NCI-H1417 (cell line): ENCODE measurements at regions not wholly inside any gene's neighbourhood (a gene's known extent, or its start where the extent isn't known, plus 50 kb on each side); places are given as distances from the start of the nearest gene placed in this dataset.

Experiments used
- DNase-seq, 3 experiments: peaks; one replicate each; lab custom pipeline; 2025; lab: John Stamatoyannopoulos, UW

DNA sequence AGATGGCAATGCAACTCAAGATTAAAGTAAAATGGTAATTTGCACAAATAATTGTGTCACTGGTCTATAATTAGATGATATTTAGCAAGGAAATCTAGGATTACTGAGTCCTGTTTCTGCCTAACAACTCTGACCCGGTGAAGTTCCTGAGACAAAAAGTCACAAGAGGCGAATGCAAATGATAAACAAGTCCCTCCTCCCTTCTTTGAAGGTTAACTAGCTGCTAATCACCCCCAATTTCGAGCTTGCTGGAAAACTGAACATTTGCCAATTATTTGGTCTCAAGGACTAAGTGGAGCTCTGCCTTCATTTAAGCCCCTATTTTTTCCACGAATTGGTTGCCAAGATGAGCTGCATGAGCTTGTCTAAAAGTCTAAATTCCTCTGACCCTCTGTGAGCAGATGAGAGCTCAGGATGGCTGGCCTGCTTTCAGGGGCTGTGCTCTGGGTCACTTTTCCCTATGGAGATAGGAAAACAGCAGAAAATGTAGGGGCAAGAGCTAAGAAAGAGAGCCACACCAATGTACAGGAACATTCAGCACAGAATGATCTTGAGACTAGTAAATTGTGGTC lies 127.3 kb downstream of the MBL2 start:
- no peak for DNase-seq

GRCh38 chr10:52649511-52649910 lies 123.1 kb downstream of the MBL2 start:
- DNase-seq: no peak

GRCh38 chr10:52650873-52651272 lies 121.7 kb downstream of the MBL2 start:
- no peak for DNase-seq

DNA sequence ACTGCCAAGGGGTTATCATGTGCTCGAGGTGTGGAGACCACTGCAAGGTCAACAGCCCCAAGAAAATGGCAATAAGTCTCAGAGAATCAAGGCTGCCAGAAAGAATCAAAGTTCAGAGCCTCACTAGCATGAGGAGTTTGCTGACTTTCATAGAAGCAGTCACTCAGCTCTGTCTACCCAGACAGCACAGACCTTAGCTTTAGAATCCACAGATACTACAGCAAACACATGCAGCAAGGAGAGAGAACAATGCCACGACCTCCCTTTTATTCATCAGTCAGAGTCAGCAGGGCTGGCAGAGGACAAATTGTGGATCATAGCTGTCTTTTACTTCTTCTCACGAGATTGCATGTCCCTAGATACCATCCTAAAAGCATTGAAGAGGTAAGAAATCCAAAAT lies 121.3 kb downstream of the MBL2 start:
- no peak for DNase-seq

DNA sequence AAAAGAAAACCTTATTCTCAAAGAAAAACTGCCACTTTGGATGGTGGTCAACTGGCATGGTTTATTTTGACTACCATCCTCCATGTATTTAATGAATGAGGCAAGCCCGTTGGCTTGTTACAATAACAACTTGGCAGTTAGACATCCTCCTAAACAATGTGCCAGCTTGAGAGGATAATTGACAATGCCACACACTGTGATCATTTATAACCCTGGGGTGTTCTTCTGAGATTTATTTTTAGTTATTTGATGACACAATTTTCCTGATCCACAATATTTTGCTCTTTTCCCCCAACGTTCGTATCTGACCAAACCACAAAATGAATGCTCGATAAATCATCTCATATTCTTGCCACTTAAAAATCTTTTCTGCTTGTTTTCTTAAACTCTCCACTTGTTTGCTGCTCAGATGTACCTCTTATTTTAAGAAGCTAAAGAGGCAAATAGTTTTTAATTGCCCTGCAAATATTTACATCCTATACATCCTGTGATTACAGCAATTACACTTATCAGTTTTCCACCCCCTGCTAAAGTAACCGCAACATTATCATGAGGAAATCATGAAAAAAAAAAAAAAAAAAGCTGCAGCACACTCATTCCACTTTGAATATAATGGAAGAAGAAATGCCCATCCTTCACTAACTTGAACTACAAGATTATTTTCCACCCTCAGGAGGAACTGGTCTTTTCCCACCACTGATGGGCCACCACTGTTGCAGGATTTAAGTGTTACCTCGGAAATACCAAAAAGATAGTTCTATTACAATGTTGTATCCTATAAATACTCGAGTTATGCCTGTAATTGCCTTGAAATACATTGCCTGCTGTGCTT lies 119.9 kb downstream of the MBL2 start:
- DNase-seq: peak in 2 of 3 experiments; percentile 45 to 88

DNA sequence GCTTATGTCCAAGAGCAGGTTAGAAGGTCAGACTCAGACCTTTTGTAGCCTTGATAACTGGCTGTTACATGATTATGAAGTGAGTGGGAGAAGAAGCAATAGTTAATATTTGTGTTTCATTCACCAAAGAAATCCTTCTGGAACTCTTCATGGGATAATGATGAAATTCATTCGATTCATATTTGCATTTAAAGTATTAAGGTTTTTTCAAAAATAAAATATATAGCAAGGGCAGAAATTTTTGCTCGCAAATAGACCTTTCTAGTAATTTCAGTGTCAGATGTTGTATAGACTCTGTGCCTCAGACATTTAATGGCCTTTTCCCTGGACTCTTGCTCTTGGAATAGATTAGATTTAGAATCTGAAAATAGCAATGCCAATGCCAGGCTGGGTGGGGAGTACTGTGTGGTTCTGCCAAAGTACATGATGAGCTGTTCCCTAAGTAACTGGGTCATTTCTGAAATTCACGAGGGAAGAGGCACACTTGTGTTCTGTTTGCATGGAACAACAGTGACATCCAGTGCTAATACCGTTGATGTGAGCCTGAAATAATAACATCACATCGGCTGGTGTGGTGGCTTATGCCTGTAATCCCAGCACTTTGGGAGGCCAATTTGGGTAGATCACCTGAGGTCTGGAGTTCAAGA lies 119.2 kb downstream of the MBL2 start:
- peak in 1 of 3 experiments; percentile 25 for DNase-seq

GRCh38 chr10:52654201-52654600 lies 118.4 kb downstream of the MBL2 start:
- no peak for DNase-seq

GRCh38 chr10:52658112-52658511 lies 114.5 kb downstream of the MBL2 start:
- no peak for DNase-seq

DNA sequence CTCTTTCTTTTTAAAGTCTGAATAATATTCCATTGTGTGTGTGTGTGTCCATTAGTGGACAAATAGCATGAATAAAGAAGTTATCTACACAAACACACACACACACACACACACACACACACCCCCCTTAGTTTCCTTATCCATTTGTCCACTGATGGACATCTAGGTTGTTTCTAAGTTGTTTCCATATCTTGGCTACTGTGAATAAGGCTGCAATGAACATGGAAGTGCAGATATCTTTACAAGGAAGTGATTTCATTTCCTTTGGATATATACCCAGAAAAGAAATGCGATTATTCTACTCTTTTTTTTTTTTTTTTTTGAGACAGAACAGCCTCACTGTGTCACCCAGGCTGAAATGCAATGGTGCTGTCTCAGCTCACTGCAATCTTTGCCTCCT lies 113.5 kb downstream of the MBL2 start:
- DNase-seq: no peak

DNA sequence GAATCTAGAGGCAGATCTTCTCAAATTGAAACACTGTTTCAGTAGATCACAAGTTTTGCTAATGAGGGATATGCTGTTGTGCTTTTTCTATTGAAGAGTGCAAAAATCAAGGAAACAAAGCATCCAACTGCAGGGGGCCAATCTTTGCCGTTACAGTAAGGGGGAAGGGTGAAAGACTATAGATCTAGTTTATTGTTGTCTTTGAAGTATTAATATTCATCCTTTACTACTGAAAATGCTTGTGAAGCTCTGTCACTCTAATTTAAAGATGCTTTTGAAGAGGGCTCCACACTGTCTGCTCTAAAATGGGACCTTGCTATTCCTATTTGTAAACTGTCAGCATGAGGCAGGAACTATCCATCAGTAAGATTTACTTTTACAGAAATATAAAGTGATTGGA lies 110.3 kb downstream of the MBL2 start:
- peak in 1 of 3 experiments; percentile 2 for DNase-seq

DNA sequence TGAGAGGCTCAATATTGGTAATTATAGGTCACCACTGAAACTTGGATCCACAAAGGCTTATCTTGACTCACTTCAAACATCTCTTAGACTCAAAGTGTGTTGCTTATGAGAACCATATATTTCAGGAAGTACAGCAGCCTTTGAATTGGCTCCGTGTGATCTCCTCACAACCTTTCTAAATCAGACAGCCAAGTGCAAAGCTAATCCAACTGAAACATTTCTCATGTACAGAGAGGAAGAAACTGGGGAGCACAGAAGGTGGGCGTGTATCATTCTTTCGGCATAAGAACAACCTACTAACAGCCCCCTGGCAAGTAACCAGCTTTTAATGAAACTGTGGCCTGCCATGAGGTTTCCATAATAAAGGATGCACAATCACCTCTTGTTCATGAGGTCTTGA lies 109.4 kb downstream of the MBL2 start:
- DNase-seq: no peak

- DNase-seq: no peak
These were observed 108.0 kb downstream of the MBL2 start for GRCh38 chr10:52664629-52665028.

GRCh38 chr10:52665821-52666220 lies 106.8 kb downstream of the MBL2 start:
- DNase-seq: no peak

- no peak for DNase-seq
These were observed 105.7 kb downstream of the MBL2 start for GRCh38 chr10:52666931-52667330.

- DNase-seq: peak in 1 of 3 experiments; percentile 1
These were observed 104.6 kb downstream of the MBL2 start for GRCh38 chr10:52668024-52668423.

DNA sequence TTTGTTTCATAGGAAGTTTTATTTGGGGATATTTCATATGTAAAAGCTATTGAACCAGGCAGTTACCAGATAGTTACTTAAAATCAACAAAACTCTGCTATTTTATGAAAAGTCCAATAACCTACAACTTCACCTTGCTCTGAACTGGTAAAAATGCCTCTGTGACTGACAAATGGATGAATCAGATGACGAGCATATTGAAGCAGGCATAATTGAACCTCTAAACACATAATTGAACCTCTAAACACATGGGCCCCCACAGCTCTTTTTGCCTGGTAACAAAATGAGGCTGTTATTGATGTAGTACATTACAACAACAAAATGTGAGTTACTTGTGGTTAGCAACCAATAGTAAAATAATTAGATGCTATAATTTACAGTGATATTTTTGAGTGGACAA lies 99.7 kb downstream of the MBL2 start:
- DNase-seq: no peak

DNA sequence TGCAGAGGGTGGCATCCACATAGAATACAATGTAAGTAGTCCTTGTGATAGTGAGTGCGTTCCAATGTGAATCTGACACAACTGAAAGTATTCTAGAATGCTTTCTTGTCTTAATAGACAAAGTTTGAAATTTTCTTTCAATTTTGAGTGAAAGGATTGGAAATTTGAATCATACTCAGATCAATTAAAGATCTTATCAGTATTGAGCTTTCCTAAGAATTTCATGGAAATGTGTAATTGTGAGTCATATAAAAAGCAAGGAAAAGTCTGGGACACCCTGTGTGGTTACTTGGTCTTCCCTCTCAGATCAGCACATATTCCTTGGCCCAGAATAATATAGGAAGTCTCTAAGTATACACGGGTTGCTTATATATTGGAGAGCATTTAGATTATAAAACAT lies 99.1 kb downstream of the MBL2 start:
- DNase-seq: no peak

DNA sequence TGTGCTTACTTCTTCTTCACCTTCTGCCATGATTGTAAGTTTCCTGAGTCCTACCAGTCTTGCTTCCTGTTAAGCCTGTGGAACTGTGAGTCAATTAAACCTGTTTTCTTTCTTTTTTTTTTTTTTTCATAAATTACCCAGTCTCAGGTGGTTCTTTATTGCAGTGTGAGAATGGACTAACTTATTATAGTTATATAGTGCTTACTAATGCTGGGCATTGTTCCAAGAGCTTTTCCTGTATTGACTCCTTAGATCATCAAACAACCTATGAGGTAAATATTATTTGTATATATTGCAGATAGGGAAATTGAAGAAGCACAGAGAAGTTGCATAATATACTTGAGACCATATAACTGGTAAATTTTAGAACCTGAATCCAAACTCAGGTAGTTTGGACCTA lies 98.1 kb downstream of the MBL2 start:
- no peak for DNase-seq

GRCh38 chr10:52677086-52677485 lies 95.5 kb downstream of the MBL2 start:
- DNase-seq: no peak

- DNase-seq: no peak
These were observed 94.0 kb downstream of the MBL2 start for GRCh38 chr10:52678611-52679010.

DNA sequence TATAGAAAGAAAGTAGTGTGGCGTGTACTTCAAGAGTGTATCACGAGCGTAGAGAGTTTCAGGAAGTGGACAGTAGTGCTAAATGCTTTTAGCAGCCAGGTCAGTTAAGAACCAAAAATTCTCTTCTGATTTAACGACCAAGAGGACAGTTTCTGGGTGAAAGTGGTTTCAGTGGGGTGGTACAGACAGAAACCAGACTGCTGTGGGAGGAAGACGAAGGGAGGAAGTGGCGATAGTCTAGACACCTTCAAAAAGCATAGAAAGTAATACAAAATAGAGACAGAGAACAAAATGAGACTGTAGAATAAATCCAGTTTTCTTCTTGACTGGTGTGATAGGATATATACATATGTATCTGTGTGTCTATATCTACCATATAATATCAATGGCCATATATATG lies 93.5 kb downstream of the MBL2 start:
- no peak for DNase-seq

GRCh38 chr10:52682766-52683165 lies 89.8 kb downstream of the MBL2 start:
- DNase-seq: no peak

DNA sequence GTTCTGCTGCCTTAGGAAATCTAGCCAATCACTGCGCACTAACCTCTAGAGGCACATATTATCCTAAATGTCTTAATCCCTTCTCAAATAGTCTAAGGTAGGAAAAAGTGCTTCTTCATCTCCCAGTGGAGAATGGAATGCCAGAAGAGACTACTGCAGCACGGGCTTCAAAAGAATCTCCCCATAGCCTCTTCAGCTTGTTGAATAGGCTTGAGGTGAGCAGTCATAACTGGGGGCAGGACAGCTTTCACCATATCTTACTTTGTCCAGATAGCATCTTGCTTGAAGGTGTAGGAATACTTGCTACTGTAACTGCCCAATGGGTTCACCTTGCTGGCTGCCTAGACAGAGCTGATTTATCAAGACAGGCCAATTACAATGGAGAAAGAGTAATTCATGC lies 88.8 kb downstream of the MBL2 start:
- DNase-seq: no peak
